ENCODE measurements at regions not wholly inside any gene's neighbourhood (a gene's known extent, or its start where the extent isn't known, plus 50 kb on each side); places are given as distances from the start of the nearest gene placed in this dataset.

- no peak for TF ChIP-seq CTCF (conservative IDR thresholded peaks at IDR 0.05; ENCODE audit: low read depth, low read length)
- TF ChIP-seq EZH2 (IDR thresholded peaks at IDR 0.05; ENCODE audit: low read length, unreplicated experiment) = no peak
These were observed 480.4 kb downstream of the KCNJ3 start for GRCh38 chr2:155178921-155179320.
